ENCODE measurements at regions not wholly inside any gene's neighbourhood (a gene's known extent, or its start where the extent isn't known, plus 50 kb on each side); places are given as distances from the start of the nearest gene placed in this dataset.
A peak's percentile ranks its signal among the peaks of the same experiment; 100 is the strongest.

DNA sequence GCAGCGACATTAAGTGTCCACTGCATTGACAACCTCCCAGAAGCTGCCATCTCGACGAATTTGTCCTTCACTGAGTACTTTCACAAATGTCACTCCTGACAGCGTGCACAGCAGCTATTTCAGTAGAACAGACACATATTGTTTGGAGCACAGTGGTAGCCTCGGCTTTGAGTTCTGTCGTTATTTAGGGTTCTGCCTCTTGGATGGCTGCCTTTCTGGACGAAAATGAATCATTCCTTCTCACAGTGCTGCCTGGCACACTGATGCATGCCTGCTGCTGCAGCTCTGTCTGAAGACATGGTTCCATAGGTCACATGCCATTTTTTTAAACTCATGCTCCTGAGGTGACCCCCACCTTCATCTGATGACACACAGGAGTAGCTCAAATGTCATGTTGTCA lies 477.0 kb downstream of the C6orf118 start:
- TF ChIP-seq, protein P1, sequence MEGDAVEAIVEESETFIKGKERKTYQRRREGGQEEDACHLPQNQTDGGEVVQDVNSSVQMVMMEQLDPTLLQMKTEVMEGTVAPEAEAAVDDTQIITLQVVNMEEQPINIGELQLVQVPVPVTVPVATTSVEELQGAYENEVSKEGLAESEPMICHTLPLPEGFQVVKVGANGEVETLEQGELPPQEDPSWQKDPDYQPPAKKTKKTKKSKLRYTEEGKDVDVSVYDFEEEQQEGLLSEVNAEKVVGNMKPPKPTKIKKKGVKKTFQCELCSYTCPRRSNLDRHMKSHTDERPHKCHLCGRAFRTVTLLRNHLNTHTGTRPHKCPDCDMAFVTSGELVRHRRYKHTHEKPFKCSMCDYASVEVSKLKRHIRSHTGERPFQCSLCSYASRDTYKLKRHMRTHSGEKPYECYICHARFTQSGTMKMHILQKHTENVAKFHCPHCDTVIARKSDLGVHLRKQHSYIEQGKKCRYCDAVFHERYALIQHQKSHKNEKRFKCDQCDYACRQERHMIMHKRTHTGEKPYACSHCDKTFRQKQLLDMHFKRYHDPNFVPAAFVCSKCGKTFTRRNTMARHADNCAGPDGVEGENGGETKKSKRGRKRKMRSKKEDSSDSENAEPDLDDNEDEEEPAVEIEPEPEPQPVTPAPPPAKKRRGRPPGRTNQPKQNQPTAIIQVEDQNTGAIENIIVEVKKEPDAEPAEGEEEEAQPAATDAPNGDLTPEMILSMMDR (IDR thresholded peaks at IDR 0.05; ENCODE audit: unreplicated experiment) = no peak
- no peak for DNase-seq (ENCODE audit: unreplicated experiment)
- Mint-ChIP-seq H3K36me3 (ENCODE audit: insufficient read depth, unreplicated experiment) (no peaks in the 10 kb centered on the region), H3K4me3 (ENCODE audit: unreplicated experiment) (no peak overlapping the region), H3K4me1 (ENCODE audit: insufficient read depth, unreplicated experiment) (peaks cover 10% of the 10 kb centered on the region), H3K9me3 (ENCODE audit: unreplicated experiment) (no peaks in the 10 kb centered on the region), H3K27ac (ENCODE audit: low read depth, unreplicated experiment) (no peak overlapping the region), H3K27me3 (ENCODE audit: insufficient read depth, unreplicated experiment) (no peaks in the 10 kb centered on the region)
- POLR2A ChIA-PET = no interaction called here
- no TSS peak for BruUV-seq (replicated peaks)
- intact Hi-C loops (cut with micrococcal nuclease) = no loop called here
- CTCF ChIA-PET = interaction anchor here (0.6 to 0.7 kb wide), 2 partner anchors 13 to 460 kb away, joined by 3 to 4 read pairs; no protein-coding TSS in a partner anchor

DNA sequence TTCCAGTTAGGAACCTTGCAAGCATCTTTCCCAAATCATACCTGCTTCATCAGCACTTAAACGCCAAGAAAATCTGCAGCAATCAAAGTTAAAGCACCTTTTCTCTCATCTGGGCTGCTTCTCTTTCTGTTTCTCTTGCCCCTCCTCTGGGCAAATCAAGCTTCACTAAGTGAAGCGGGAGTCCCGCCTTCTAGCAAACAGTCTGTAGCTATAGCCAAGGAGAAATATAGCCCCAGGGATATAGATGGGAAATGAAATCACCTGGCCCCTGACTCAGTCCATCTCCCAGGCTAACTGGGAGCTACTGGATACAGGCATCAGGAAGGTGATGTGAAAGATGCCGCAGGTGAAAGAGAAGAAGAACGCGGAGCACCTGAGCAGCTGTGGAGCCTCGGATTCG lies 481.9 kb downstream of the C6orf118 start:
- DNase-seq (ENCODE audit: unreplicated experiment) = peak; percentile 75
- Mint-ChIP-seq H3K27me3 (ENCODE audit: insufficient read depth, unreplicated experiment) (no peaks in the 10 kb centered on the region), H3K36me3 (ENCODE audit: insufficient read depth, unreplicated experiment) (no peaks in the 10 kb centered on the region), H3K27ac (ENCODE audit: low read depth, unreplicated experiment) (no peak overlapping the region), H3K4me3 (ENCODE audit: unreplicated experiment) (no peak overlapping the region), H3K4me1 (ENCODE audit: insufficient read depth, unreplicated experiment) (no peaks in the 10 kb centered on the region), H3K9me3 (ENCODE audit: unreplicated experiment) (no peaks in the 10 kb centered on the region)
- CTCF ChIA-PET = interaction anchor here (0.6 kb wide), 1 partner anchor 8 kb away, joined by 3 read pairs; no protein-coding TSS in a partner anchor
- POLR2A ChIA-PET = interaction anchor here (0.6 to 1.1 kb wide), 5 partner anchors 11 to 1816 kb away, joined by 3 read pairs; no protein-coding TSS in a partner anchor
- TF ChIP-seq, protein P1 (IDR thresholded peaks at IDR 0.05; ENCODE audit: unreplicated experiment) = no peak
- intact Hi-C loops (cut with micrococcal nuclease) = no loop called here
- no TSS peak for BruUV-seq (replicated peaks)

- ChIA-PET CTCF (interaction anchor here (0.6 kb wide), 1 partner anchor 506 kb away, joined by 4 read pairs; no protein-coding TSS in a partner anchor), POLR2A (interaction anchor here (0.6 to 1.1 kb wide), 3 partner anchors 14 to 1815 kb away, joined by 3 read pairs; no protein-coding TSS in a partner anchor)
- intact Hi-C loops (cut with micrococcal nuclease) = no loop called here
- peak; percentile 86 for DNase-seq (ENCODE audit: unreplicated experiment)
- no peaks in the 10 kb centered on the region for H3K36me3 Mint-ChIP-seq (ENCODE audit: insufficient read depth, unreplicated experiment)
- H3K9me3 Mint-ChIP-seq (ENCODE audit: unreplicated experiment) = no peaks in the 10 kb centered on the region
- no peaks in the 10 kb centered on the region for H3K4me1 Mint-ChIP-seq (ENCODE audit: insufficient read depth, unreplicated experiment)
- BruUV-seq (replicated peaks) = no TSS peak
- H3K27ac Mint-ChIP-seq (ENCODE audit: low read depth, unreplicated experiment) = no peak overlapping the region
- TF ChIP-seq, protein P1 (IDR thresholded peaks at IDR 0.05; ENCODE audit: unreplicated experiment) = no peak
- no peak overlapping the region for H3K4me3 Mint-ChIP-seq (ENCODE audit: unreplicated experiment)
- H3K27me3 Mint-ChIP-seq (ENCODE audit: insufficient read depth, unreplicated experiment) = no peaks in the 10 kb centered on the region
Observed at GRCh38 chr6:164826831-164827468, 482.5 kb downstream of the C6orf118 start.

DNA sequence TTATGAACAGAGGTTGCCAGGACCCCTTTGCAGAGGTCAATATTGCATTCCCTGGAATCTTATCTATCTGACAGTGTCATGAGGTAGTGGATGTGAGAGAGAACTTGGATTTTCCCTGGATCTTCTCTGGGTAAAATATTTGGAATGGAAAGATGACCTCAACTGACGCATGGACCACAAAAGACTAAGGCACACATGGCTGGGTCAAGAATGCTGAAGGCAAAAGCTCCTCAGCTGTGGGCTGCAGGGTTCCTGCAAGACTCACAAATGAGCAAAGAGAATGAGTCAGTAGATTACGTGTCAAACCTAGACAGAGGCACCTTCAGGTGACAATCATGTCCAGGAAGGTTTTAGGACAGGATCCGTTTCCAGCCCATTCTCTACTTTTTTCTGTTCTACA lies 484.0 kb downstream of the C6orf118 start:
- no TSS peak for BruUV-seq (replicated peaks)
- H3K27me3 Mint-ChIP-seq (ENCODE audit: insufficient read depth, unreplicated experiment) = no peaks in the 10 kb centered on the region
- H3K4me1 Mint-ChIP-seq (ENCODE audit: insufficient read depth, unreplicated experiment) = no peaks in the 10 kb centered on the region
- peak; percentile 14 for DNase-seq (ENCODE audit: unreplicated experiment)
- H3K9me3 Mint-ChIP-seq (ENCODE audit: unreplicated experiment) = no peaks in the 10 kb centered on the region
- H3K27ac Mint-ChIP-seq (ENCODE audit: low read depth, unreplicated experiment) = no peak overlapping the region
- CTCF ChIA-PET = no interaction called here
- H3K4me3 Mint-ChIP-seq (ENCODE audit: unreplicated experiment) = no peak overlapping the region
- TF ChIP-seq, protein P1 (IDR thresholded peaks at IDR 0.05; ENCODE audit: unreplicated experiment) = no peak
- POLR2A ChIA-PET = no interaction called here
- intact Hi-C loops (cut with micrococcal nuclease) = no loop called here
- H3K36me3 Mint-ChIP-seq (ENCODE audit: insufficient read depth, unreplicated experiment) = no peaks in the 10 kb centered on the region
